ENCODE measurements at regions not wholly inside any gene's neighbourhood (a gene's known extent, or its start where the extent isn't known, plus 50 kb on each side); places are given as distances from the start of the nearest gene placed in this dataset.

DNA sequence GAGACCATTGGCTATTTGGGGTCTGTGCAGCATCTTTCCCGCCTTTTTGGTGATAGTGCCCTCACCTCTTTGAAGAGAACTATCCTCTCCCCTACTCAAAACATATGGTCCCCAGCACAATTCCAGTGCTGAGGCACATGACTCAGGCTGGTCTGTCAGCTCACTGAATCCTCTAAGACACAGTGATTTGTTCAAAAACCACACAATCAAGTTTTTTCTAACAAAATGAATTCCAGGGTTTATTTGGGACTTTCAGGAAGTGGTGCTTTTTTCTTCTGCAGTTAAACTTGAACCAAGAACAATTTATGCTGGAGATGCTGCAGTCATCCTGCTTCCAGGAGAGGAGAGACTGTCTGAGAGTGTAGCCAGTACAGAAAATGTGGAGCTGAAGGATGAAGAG lies 142.5 kb upstream of the LMCD1 start:
- TF ChIP-seq POLR2A (IDR thresholded peaks at IDR 0.05) (no peak), POLR2AphosphoS5 (IDR thresholded peaks at IDR 0.05) (no peak), EP300 (IDR thresholded peaks at IDR 0.05; ENCODE audit: low read depth) (no peak)
- TF ChIP-seq, protein P1, sequence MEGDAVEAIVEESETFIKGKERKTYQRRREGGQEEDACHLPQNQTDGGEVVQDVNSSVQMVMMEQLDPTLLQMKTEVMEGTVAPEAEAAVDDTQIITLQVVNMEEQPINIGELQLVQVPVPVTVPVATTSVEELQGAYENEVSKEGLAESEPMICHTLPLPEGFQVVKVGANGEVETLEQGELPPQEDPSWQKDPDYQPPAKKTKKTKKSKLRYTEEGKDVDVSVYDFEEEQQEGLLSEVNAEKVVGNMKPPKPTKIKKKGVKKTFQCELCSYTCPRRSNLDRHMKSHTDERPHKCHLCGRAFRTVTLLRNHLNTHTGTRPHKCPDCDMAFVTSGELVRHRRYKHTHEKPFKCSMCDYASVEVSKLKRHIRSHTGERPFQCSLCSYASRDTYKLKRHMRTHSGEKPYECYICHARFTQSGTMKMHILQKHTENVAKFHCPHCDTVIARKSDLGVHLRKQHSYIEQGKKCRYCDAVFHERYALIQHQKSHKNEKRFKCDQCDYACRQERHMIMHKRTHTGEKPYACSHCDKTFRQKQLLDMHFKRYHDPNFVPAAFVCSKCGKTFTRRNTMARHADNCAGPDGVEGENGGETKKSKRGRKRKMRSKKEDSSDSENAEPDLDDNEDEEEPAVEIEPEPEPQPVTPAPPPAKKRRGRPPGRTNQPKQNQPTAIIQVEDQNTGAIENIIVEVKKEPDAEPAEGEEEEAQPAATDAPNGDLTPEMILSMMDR (IDR thresholded peaks at IDR 0.05) = no peak
